Activated CD4-positive, alpha-beta T cell treated with anti-CD3 and anti-CD28 coated beads for 24 hours (primary cell): ENCODE measurements at regions not wholly inside any gene's neighbourhood (a gene's known extent, or its start where the extent isn't known, plus 50 kb on each side); places are given as distances from the start of the nearest gene placed in this dataset.

Source experiments
- DNase-seq, 2 donors: peaks; one replicate each; pipeline ENCODE4 v3.0.0-alpha.2; 2020; ENCODE audit warnings: low read depth in 2 of 2

DNA sequence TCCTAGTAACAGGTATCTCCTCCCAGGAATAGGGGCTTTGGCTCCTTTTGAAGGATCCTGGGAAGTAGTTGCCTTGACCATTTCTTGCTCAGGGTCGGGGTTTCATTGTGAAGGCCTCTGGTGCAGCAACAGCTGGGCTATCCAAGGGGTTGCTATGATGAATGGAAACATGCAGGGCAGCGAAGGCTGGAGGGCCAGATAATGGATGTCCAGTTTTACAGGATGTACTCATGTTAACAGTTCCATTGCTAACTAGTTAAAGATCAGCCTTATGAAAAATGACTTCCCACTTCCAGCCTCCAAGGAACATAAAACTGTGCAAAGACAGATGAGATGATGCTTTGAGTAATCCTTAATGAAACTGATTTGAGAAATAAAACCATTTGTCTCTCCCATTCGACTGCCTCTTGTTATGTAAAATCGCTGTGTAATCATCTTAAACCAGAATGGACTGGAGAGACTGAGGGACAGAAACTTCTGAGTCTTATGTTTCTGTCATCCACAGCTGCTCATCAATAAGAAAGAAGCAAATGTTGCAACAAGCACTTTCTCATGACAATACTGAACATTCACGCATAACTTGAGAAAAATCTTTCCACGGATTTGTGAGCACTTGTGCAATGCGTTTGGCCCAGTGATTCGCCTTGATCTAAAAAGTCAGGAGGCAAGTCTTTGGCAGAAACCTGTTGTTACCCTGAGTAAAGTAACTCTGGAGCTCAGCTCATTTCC is 473.5 kb upstream of the RGMA start:
- no peak for DNase-seq

DNA sequence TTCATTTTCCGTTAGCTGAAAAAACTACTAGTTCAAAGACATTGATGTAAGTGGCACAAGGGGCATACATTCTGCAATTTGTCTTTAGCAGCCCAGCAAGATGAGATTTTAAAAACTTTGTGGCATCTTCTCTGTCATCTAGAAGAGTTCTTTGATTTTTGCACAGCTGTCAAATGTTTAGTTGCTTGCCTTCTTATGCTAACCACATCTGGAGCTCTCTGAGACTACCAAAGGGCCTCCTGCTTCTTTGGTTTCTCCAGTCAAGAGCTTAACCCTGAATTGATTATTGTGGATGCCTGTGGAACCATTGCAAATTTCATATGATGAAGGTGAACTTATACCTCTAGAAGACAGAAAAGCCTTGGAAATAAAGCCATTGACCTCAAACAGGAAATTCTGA is 468.7 kb upstream of the RGMA start:
- no peak for DNase-seq

GRCh38 chr15:93553167-93553935 is 464.3 kb upstream of the RGMA start:
- DNase-seq: no peak

DNA sequence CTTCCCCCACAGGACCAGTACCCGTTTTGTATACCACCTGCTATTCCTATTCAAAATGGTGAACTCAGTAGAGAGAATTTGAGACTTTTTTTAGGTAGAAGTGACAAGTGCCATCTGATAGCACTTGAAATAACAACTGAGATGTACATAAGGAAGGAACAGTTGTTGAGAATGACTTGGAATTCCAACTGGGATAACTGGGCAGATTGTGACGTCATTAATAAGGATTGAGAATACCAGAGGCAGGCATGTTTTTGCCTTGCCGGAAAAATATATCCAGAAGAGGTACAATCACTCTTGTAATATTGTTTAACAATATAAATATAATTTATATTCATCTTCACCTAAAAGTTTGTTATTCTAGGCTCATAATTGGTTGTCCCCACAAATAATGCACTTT is 454.1 kb upstream of the RGMA start:
- DNase-seq: no peak

GRCh38 chr15:93527374-93528050 is 438.5 kb upstream of the RGMA start:
- DNase-seq: no peak

GRCh38 chr15:93524432-93524831 is 435.4 kb upstream of the RGMA start:
- DNase-seq: no peak

- DNase-seq: no peak
Observed at GRCh38 chr15:93523481-93523880, 434.5 kb upstream of the RGMA start.

DNA sequence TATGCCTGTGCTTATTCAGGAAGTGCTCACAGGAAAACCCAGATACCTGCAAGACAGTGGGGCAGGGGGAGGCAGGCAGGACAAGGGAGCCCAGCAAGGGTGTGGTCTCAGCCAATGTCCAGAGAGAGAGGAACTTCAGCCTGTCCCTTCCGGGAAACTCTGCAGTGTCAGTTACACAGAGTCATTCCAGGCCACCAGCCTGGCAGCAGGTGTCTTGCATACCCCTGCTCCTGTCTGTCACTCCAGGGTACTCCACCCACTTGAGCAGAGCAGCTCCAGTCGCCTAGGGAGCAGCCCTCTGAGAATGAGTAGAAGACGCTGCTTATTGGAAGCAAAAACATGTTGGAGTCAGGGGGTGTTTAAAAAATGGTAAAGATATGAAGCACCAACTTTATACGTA is 431.2 kb upstream of the RGMA start:
- DNase-seq: no peak

DNA sequence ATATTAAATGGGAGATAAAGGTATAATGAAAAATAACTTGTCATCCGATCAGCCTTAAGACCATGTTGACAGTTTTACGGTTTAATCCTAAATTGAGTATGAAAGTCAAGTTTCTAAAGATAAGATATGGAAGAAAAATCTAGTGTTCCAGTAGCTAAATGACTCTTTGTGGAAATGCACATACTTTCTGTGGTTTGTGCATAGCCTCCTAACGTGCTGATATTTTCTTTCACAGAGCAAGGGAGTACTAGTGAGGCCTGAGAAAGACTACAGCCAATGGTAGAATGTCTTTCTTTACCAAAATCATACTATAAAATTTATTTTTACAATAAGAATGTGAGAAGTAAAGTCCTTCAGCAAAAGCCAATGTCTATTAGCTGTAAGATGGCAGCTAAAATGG is 430.6 kb upstream of the RGMA start:
- DNase-seq: no peak

DNA sequence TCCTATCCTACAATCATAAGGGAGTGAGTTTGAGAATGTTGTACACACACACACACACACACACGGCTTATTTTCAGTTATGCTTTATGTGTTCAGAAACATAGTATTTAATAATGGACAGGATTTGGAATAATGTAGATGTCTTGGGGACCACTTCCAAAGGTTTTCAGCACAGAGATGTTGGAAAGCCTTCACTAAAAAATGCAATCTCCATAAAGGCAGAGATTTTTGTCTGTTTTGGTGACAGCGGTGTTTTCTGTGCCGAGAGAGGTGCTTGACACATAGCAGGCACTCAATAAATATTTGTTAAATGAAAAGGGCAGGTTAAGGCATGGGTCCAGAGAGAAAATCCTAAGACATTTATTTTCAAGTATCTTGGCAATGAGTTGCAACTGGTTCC is 428.2 kb upstream of the RGMA start:
- no peak for DNase-seq

DNA sequence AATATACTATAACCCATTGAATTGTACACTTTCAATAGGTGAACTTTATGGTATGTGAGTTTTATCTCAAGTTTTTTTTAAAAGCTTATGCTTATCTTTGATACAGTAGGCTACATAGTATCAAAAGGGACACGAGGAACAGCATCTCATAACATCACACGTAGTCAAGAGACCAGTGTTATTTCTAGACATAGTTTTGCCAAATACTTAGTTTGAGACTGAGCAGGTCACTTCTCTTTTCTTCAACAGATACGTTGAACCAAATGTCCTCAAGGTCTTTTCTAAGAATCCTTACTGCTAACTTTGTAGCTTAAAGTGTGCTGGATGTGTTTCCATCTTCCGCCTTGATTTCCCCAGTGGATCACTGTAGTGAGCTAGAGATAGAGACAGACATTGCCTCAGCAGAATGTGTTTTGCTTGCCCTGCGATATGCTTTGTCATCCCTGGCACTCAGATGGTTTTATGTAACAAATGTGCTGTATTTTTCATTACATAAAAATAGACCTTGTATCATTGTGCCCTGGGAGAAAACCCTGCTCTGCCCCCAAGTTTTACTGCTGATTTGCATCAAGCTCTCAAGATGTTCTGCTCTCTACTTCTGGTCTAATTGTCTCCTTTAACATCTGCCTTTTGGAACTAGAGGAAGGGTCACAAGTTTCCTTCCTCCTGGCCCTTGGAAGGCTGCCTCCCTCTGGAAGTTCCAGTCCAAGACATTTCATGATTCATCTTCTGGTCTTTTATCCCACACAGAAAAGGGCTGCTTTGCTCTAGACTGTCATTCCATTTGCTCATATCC is 426.4 kb upstream of the RGMA start:
- no peak for DNase-seq

- DNase-seq: no peak
Observed at GRCh38 chr15:93506646-93507045, 417.6 kb upstream of the RGMA start.

GRCh38 chr15:93505506-93505905 is 416.5 kb upstream of the RGMA start:
- no peak for DNase-seq

DNA sequence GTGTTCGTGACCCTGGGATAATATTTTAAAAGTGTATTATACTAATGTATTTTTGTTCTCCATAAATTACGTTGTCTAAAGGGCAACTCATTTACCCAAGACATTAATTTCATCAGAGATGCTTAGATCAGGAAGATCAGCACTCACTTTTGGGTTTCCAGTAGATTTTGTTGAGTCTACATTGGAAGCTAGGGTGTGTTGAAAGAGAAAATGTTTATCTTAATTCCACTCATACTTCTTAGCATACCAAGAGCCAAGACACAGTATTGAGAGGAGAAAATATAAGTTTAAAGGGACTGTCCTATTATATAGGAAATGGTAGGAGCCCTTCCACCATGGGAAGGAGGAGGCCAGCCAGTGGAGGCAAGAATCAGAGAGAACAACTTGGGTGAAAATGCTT is 412.9 kb upstream of the RGMA start:
- no peak for DNase-seq

DNA sequence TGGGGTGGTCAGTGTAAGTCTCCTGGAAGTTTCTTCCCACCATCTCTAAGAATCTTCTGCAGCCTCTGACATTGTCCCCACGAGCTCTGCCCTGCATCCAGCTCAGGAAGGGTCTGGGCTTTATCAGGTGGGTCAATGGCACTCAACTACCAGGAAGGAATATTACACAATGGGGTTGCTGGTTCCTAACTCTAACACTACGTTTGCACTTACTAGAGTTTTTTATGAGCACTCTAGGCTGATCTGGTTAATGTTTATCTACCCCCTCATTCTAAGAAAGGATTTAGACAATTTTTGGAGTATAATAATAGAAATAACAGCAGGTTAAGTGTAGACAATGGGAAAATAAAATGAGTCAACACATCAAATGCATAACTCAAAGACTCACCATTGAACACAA is 411.1 kb upstream of the RGMA start:
- no peak for DNase-seq

GRCh38 chr15:93497291-93497690 is 408.3 kb upstream of the RGMA start:
- DNase-seq: no peak

DNA sequence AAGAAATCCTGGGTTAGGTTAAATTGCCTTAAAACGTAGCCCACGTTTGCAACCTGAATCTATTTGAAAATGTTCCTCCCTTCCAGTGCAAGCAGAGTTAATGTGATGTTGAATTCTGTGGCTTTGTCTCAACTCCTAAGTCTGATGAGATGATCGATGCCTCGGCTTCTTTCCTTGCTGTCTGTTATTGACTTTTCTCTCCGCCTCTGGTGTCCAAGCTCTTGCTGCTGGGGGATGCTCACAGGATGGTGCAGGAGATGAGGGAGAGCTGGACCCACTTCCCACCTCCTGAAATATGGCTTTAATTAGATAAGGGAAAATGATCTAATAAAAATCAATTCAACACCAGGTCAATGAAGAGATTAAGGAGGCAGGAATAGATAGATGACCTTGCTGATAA is 407.9 kb upstream of the RGMA start:
- no peak for DNase-seq

DNA sequence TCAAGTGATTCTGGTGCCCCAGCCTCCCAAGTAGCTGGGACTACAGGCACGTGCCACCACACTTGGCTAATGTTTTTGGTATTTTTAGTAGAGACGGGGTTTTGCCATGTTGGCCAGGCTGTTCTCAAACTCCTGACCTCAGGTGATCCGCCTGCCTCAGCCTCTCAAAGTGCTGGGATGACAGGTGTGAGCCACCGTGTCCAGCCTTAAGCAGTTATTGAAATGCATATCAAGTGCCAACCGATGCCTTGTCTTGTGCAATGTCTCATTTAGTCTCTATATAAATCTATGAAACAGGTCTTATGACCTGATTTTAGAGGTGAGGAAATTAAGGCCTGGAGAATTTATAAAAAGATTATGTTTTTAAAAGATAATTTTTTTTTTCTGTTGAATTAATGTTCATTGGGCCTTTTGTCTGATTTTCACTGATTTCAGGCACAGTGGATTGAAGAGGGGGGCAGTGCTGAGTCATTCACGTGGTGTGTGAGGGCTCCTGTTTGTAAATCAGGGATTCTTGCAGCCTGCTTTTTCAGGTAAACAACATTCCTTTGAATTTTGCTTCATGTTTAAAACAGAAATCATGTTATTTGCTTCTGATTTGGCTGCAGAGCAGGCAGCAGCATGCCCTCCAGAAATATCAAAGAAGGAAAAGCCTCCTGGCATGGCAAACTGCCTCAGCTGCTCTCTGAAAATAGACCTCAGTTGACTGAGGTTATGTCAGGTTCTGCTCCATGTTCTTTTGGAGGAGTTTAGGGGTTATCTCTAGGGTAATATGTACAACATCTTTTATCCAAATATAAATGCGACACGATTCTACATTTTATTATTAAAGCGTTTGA is 407.0 kb upstream of the RGMA start:
- no peak for DNase-seq

DNA sequence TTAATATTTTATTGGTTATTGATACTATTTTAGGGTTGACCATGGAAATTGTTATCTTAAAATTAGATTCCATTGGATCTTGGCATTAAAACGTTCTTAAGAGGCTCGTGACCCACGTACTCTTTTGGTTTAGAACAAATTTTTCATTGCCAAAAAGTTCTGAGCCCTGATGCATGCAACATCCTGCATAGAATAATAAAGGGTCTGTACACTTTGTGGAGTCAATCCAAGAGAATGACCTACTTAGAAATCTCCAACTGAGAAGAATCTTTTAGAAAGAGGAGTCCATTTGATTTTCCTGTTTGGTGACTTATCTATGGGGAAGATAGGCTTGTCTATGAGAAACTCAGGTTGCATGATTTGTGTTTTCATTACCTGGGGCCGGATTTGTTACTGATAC is 404.2 kb upstream of the RGMA start:
- no peak for DNase-seq

GRCh38 chr15:93491291-93491690 is 402.3 kb upstream of the RGMA start:
- DNase-seq: no peak

DNA sequence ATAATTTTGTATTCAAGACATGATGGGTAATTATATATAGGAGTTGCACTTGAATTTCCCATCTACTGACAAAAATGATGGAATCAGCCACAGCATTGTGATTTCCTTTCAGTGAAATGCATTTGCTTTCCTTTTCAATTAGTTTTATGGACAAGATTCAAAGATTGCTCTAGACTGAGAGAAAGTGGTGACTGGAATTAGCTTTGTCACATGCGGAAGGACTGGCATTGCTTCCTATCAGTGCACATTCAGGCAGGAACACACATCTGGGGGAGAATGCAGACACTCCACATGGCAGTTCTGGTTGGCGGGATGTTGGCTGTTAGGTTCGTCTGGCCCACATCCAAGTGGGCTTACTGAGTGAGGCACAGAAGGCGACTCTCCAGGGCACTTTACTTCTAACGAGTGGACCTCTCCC is 399.3 kb upstream of the RGMA start:
- DNase-seq: no peak
